Activated gamma-delta T cell (primary cell): ENCODE measurements at regions not wholly inside any gene's neighbourhood (a gene's known extent, or its start where the extent isn't known, plus 50 kb on each side); places are given as distances from the start of the nearest gene placed in this dataset.

Source experiments
- DNase-seq: peaks from one replicate; lab custom pipeline; 2025; lab: John Stamatoyannopoulos, UW

DNA sequence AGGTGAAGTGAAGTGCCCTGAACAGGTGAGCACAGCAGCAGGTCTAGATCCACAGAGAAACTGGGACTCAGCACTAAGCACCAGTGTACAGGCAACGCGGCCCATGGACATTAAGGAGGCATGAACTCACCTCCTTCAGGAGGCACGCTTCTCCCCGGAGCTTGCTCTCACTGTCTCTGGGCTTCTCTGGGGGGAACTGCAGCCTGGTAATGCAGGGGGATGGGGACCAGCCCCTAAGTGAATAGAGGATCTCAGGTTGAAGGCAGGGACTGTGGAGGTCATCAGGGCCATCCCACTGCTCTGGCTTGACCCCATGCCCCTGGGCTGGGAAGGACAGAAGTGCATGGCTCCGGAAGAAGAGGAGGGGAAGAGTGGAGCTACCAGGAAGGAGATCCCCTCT, 495.6 kb upstream of the B3GAT1 start:
- no peak for DNase-seq

DNA sequence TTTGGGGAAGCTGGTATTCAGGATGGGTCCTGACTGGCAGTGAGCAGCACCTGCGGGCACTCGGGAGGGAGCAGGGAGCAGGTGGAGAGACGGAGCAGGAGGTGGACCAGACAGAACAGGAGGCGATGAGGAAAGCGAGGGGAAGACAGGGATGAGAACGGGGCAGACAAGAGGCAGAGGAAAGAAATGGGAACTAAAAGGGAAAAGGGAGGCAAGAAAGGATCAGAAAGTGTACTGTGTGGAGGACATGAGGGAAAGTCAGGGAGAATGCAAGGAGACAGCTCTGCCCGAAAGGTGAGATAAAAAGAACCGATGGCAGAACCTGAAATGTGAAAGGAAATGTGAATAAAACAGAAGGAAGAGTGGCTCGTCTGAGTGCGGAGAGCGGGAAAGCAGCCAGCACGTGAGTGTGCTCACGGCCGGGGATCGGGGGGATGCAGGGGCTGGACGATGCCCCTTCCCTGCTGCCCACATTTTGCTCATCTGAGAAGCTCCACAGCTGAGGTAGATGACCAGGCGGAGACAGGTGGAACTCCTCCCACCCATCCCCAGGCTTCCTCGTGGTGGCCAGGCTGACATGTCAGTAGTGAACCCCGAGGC, 494.4 kb upstream of the B3GAT1 start:
- no peak for DNase-seq

DNA sequence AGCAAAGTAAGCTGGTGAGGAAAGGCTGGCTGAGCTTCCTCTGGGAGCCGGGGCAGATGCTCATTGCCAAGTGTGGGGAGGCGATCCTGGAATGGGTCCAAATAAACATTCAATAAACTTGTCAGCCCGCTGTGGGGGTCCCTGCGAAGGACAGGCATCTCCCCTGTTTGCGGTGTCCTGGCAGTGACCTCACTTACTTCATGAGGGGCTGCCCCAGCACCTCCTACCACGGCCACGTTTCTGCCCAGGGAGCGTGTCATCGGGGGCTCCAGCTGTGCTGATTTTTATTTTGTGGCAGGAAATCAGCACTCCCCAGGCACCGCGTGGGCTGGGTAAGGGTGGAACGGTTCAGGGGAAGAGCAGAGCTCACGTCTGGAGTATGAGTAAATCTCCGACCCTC, 493.9 kb upstream of the B3GAT1 start:
- DNase-seq = no peak

DNA sequence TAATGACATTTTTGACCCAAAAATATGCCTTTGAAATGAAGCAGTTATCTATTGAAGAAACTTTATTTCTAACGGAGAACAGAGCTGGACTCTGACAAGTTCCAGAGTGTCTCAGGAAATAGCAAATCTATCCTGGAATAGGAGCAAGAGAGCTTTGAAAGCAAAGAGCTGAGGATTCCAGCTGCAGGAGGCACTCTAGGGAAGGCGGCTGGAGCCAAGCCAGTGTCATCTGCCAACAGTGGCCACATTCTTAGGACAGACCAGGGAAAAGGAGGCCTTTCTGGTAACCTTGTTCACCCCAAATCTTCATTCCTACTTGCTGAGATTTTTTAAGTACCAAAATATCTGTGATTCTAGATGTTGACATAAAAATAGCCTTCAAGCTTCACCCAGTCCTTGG, 493.5 kb upstream of the B3GAT1 start:
- no peak for DNase-seq

DNA sequence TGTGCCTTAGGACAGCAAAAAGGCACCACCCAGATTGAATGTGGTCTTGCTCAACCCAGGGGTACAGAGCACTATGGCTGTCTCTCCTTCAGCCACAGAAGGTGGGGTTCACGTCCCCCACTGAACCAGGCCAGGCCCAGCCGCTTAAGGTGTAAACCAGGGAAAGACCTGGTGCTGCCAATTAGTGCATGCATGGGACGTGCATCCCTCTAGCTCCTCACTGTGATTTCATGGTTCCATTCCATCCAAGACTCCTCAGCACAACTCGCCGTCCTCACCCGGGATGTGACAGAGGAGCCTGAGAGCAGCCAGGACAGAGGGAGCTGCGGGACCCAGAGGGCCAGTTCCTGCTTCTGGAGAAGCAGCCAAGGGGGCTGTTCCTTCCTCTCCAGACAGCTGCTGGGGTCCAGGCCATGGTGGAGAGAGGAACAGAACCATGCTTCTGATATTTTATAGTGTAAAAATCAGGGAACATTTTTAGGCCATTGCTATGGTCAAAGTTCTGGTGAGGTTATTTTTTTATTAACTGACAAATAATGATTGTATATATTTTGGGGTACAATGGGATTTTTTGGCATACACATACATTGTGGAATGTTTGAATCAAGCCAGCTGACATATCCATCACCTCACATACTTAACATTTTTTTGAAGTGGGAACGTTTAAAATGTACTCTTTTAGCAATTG, 492.2 kb upstream of the B3GAT1 start:
- DNase-seq = no peak

DNA sequence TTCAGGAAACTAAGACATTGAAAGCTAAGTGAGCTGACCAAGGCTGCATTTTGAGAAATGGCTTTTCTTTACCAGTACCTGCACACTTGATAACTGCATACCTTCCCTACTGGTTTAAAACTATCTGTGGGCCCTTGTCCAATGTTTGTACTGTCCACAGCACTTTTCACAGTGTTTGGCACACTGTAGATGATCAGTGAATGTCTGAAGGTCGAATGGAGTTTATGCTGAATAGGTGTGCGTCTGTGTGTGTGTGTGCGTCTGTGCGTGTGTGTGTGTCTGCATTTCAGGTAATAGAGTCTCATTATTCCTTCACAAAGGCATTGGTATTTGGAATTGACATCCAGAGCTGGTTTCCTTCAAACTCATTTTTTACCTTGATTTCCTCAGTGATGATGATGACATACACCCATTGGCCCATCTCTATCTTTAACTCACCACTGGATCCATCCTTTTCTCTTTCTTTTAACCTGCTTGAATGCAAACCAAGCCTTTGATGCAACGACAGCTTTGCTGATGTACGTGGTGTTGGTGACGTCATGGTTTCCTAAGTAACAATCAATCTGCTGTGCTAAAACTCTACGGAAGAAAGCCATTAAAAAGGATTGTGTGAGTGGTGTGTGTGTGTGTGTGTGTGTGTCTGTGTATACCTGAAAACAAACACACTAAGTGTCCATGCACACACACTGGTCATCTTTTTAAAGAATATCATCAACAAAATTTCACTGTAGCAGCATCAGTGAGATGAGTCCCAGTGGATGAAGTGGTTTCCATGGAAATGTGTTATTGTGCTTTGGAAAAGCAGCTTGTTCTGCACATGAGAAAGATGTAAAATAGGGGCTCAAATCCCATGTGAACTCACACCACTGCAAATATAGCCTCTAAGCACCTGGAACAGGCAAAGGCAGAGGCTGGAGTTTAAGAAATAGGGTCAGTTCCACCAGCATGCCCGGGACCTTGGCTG, 490.2 kb upstream of the B3GAT1 start:
- no peak for DNase-seq

DNA sequence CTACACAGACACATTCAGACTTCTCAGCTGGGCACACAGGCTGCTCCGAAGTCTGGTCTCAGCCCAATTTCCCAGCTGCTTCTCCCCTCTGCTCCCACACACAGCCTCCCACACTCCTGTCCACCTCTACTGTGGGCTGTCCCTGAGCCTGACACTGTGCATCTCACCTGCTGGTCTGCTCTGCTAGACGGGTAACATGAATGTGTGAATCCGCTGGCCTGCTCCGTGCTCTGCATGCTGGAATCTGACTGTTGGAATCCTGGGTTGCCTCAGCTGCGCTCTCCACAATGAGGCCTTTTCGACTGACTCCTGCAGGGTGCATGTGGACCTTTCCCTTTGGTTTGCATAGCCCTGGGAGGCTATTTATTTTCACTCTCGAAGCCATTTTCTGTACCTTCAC, 489.5 kb upstream of the B3GAT1 start:
- no peak for DNase-seq

DNA sequence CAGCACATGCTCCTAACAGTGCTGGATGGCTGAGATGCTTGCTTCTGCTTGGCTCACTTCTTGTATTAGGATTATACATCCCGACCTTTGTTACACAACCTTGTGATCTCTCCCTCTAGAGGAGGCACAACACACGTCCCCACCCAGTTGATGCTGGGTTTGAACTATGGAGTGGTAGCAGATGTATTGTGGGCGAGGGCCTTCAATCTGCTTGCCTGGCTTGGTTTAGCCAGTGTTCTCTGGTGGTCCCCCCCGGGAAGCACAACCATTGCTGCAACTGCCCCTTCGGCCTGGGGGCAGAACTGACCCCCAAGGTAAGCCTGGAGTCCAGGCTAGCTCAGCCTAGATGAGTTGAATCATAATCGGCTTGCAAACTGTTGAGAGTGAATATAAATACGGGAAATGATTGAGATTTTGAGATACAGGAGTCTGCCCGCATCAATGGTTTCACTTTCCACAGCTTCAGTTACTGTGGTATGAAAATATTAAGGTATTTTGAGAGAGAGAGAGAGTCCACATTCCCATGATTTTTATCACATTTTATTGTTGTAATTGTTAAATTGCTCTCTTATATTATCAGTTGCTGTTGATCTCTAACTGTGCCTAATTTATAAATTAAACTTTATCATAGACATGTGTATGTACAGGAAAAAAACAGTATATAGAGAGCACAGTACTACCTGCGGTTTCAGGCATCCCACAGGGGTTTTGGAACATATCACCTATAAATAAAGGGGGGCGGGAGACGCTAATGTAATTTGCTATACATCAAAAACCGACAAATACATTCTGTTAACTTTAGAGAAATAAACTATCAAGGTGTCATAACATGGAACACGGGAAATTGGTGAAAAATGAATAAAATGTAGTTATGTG, 482.0 kb upstream of the B3GAT1 start:
- no peak for DNase-seq

DNA sequence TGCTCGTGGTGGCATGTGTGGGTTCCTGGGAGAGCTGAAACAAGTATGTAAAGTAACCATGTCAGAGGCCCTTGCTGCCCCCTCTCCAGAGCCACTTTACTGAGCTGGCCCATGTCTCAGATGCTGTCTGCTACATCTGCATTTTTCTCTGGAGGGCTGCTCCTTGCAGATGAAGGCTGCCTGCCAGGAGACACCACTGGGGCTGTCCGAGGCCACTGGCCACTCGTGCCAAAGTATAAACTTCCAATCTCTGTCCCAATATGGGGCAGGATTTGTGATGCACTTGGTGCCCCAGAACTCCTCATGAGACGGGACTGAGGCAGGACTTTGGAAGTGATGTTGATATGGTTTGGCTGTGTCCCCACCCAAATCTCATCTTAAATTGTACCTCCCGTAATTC, 478.4 kb upstream of the B3GAT1 start:
- no peak for DNase-seq

DNA sequence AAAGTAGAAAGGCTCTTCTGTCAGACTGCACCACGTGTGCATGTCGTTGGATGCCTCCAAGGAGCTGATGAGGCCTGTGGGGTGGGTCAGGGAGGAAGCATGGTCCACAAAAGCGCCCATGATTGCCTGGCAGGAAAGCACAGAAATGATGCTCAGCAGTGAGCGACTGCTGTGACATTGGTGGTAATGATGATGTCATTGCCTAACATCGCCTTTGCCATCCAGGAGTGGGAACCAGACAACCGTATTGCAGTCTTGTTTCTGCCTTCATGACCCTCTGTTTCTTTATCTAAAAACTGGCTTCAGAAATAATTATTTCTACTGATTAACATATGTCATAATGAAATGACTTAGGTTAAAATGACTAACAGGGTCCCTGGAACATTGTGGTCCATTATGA, 477.8 kb upstream of the B3GAT1 start:
- DNase-seq = no peak

DNA sequence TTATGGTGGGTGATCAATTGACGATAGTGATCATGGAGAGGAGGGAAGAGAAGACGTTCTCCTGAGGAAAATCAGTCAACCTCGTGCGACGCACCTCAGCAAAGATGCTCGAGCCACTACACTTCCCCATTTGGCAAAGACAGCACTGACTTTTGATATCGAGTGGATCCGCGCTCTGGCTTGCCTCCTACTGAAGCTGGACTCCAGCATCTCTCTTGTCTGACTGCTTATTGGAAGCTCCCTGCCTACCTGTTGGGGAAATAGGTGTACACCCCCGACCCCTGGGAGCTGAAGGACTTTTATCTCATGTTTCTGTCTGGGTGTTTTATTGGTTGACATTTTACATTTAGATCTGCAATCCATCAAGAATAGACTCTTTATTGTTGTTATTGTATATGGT, 476.8 kb upstream of the B3GAT1 start:
- no peak for DNase-seq

DNA sequence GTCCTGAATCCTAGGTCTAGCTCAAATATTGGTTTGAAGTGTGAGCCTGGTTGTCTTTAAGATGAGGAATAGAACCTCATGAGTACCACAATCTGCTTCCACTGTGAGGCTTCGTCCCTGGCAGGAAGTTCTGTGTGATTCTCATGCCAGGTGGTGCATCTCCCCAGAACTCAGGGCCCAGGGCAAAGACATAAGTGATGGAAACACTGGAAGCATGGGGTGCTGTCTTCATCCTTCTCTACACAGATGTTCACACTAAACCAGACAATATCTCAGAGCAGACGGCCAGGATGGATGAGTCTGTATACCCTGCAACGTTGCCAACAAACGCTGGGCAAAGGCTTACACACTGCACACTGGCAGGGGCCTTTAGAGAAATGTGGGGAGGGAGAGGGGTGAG, 475.9 kb upstream of the B3GAT1 start:
- no peak for DNase-seq

DNA sequence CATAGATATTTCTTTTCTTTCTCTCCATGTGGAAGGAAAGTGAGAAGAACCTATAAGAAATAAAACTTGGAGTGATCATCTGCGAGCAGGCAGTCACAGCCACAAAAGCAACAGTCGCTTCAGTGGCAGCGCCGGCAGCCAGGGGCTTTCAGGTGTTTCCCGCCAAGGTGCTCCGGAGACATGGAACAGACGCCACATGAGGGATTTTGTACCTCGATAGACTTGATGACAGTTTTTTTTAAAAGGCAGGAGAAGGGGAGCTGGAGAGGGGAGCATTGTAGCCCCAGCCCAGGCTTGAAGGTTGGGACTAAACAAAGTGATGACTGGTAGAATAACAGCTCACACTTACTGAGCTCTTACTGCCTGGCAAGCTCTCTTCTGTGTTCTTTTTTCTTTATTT, 471.4 kb upstream of the B3GAT1 start:
- DNase-seq = no peak

DNA sequence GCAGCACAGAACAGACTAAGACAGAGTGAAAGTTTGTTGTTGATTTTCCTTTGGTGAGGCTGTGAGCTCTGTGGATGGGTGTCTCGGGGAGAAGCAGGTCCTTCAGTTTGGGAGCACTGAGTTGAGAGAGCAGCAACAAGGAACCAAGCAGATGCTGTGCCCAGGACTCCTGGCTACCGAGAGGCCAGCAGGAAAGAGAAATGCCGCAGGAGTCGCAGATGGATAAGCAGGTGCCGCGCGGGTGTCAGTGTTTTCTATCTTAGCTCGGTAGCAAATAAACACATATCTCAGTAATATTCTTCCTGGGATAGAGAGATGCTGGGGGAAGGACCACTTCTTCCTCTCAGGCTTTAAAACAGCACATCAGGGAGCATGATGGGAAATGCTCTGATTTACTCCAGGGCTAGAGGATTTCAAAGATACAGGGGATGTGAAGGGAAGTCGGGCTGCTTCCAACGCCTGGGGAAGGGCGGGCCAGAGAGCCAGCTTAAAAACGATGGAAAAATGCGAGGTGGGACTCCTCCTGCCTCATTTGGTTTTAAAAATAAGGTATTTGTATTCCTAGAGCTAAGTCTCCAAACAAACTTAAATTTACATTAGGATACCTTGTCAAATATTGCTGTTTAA, 470.7 kb upstream of the B3GAT1 start:
- no peak for DNase-seq

DNA sequence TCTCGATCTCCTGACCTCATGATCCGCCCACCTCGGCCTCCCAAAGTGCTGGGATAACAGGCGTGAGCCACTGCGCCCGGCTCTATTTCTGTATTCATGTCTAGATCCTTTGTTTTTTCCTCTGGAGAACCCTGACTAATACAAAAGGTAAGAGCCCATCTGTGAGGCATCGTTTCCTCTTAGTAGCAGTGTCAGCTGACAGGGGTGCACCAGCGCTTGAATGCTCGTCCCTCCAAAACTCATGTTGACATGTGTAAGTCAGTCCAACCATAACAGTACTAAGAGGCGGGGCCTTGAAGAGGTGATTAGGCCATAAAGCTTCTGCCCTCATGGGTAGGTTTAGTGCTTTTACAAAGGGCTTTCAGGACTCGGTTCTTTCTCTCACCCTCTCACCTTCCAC, 470.1 kb upstream of the B3GAT1 start:
- no peak for DNase-seq

DNA sequence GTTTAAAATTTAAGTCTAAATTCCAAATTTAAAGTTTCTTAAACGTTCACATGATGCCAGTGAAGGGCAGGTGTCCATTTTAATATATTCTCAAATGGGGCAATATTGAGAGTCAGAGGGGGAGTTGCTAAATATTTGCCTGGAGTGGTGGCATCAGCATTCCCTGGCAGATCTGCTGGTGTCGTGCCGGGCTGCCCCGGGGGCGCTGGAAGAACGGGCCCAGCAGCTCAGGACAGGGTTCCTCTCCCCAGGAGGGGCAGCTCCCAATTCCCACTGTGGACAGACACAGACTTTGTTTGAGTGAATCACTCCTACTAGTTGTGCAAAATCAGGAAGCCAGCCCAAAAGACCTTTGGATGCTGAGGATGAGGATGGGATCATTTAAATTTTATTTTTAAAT, 468.7 kb upstream of the B3GAT1 start:
- DNase-seq = no peak

DNA sequence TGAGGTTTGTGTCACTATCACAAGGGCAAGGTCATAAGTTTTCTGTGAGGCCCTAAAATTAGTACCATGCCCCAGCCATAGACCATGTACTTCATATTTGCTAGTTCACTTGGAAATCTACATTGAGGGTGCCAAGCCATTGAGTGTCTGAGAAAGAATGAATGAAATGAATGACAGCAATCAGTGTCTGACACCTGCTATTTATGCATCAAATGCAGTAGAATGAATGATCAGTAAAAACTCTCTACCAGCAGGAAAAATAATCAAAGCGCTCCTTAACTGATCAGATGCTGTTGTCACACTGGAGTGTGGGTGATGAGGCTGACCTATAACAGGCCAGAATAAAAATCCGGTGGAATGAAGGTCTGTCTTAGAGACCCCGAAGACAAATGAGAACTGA, 467.9 kb upstream of the B3GAT1 start:
- no peak for DNase-seq

DNA sequence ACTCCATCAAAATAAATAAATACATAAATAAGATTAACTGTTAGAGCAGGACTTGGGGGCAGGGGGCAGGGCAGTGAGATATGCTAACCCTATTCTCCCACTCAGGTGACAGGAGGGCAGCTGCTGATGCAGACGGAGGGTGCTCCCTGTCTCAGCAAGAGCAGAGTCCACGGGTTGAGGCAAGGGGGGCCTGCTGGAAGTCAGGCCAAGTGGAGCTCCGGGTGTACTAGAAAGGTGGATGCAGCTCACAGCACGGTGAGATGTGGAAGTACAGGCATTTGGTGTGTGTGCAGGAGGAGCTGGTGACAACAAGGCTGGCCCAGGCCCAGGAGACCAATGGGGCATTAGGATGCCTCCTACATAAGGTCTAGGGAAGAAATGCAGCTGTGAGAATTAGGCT, 467.3 kb upstream of the B3GAT1 start:
- no peak for DNase-seq

DNA sequence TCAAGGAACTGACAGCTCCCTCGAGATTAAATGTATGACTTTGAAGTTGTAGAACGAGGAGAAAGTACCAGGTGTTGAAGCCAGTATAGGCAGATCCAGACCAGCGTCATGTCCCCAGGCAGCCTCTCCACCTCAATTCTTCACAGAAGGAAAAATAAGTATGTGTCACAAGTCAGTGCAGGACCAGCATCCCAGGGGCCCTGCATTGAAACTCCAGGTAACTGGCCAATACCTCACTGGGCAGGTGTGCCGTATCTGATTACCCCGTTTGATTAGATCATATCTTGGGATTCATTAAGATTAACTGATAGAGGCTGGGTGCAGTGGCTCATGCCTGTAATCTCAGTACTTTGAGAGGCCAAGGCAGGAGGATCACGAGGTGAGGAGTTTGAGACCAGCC, 466.7 kb upstream of the B3GAT1 start:
- DNase-seq = no peak

DNA sequence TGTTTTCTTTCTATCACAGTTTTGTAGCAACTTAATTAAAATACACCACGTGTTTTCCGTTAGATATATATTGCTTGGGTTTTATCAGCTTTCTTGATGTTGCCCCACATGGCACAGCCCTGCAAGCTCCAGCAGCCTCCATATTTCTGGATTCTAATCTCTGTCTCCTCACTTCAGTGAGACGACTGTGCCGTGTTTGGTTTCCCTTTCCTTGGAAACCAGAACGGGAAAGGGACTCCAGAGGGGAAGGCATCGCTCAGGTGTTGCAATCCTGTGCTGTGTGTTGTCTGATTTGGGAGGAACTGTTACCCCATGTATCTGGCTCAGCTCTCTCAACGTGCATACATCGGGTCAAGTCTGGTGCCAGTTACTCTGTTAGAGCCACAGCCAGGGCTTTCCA, 464.2 kb upstream of the B3GAT1 start:
- DNase-seq = no peak

DNA sequence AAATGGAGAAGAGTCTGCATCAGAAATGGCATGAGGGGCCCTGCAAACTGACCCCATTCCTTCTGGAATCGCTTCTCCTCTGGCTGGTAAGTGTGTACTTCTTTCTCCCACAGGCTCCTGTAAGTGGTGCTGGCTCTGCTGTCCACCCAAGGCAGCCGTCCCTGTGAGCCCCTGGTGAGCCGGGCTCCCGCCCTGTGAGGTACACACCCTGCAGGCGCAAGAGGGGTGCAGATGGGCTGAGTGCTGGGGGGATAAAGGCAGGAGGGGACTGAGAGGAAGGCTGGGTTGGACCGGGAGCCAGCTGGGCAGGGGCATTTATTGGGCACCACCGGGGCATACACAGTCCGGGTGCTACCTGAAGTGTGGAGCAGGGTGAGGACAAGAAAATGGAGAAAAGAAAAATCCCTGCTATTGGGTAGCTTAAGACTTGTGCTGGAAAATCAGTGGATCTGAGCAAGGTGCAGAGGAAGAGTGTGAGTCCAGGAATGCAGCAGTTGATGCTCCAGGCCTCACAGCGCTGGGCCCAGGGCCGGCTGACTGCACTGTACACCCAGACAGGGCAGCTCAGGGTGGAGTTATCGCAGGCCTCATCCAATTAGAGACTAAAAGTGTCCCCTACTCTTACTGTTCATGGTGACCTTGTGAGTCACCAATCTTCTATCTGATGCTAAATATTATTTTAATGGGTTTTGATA, 455.1 kb upstream of the B3GAT1 start:
- no peak for DNase-seq
